ENCODE measurements at regions not wholly inside any gene's neighbourhood (a gene's known extent, or its start where the extent isn't known, plus 50 kb on each side); places are given as distances from the start of the nearest gene placed in this dataset.

GRCh38 chr5:114179134-114179533 lies 182.7 kb upstream of the KCNN2 start:
- DNase-seq = no peak

GRCh38 chr5:114184006-114184405 lies 177.9 kb upstream of the KCNN2 start:
- no peak for DNase-seq

GRCh38 chr5:114185274-114185673 lies 176.6 kb upstream of the KCNN2 start:
- DNase-seq = no peak

- DNase-seq = no peak
Measured at GRCh38 chr5:114191441-114191840, 170.4 kb upstream of the KCNN2 start.

GRCh38 chr5:114192108-114192507 lies 169.8 kb upstream of the KCNN2 start:
- DNase-seq = no peak

- DNase-seq = no peak
Measured at GRCh38 chr5:114201332-114201731, 160.5 kb upstream of the KCNN2 start.

GRCh38 chr5:114204923-114205322 lies 156.9 kb upstream of the KCNN2 start:
- no peak for DNase-seq

- no peak for DNase-seq
Measured at GRCh38 chr5:114206640-114207039, 155.2 kb upstream of the KCNN2 start.

- DNase-seq = no peak
Measured at GRCh38 chr5:114207615-114208014, 154.3 kb upstream of the KCNN2 start.

- DNase-seq = no peak
Measured at GRCh38 chr5:114208120-114208519, 153.8 kb upstream of the KCNN2 start.

GRCh38 chr5:114208588-114208987 lies 153.3 kb upstream of the KCNN2 start:
- no peak for DNase-seq

- no peak for DNase-seq
Measured at GRCh38 chr5:114210662-114211061, 151.2 kb upstream of the KCNN2 start.

GRCh38 chr5:114221807-114222206 lies 140.1 kb upstream of the KCNN2 start:
- no peak for DNase-seq

- DNase-seq = no peak
Measured at GRCh38 chr5:114223866-114224265, 138.0 kb upstream of the KCNN2 start.

- no peak for DNase-seq
Measured at GRCh38 chr5:114237766-114238165, 124.1 kb upstream of the KCNN2 start.

GRCh38 chr5:114238771-114239313 lies 123.0 kb upstream of the KCNN2 start:
- DNase-seq = no peak

GRCh38 chr5:114243281-114243971 lies 118.4 kb upstream of the KCNN2 start:
- DNase-seq = no peak

GRCh38 chr5:114243972-114244317 lies 117.9 kb upstream of the KCNN2 start:
- no peak for DNase-seq

- DNase-seq = no peak
Measured at GRCh38 chr5:114249823-114250222, 112.0 kb upstream of the KCNN2 start.

GRCh38 chr5:114250536-114250935 lies 111.3 kb upstream of the KCNN2 start:
- DNase-seq = no peak

GRCh38 chr5:114252226-114252625 lies 109.6 kb upstream of the KCNN2 start:
- no peak for DNase-seq

- DNase-seq = no peak
Measured at GRCh38 chr5:114255260-114255659, 106.6 kb upstream of the KCNN2 start.

- DNase-seq = no peak
Measured at GRCh38 chr5:114261989-114262388, 99.9 kb upstream of the KCNN2 start.

GRCh38 chr5:114265432-114266060 lies 96.3 kb upstream of the KCNN2 start:
- no peak for DNase-seq

- no peak for DNase-seq
Measured at GRCh38 chr5:114266374-114266773, 95.5 kb upstream of the KCNN2 start.

Measured in NCI-H2107 (cell line).